Liver (tissue), 3 donors: ENCODE measurements at regions not wholly inside any gene's neighbourhood (a gene's known extent, or its start where the extent isn't known, plus 50 kb on each side); places are given as distances from the start of the nearest gene placed in this dataset.

ENCODE experiments used
- CTCF ChIP-seq: fragments of 150-350 bp; IDR thresholded peaks from 2 replicates; pipeline ENCODE4 v1.5.1; 2017; ENCODE audit warnings: improper control_type of control experiment, low read depth, low read length; ENCODE audit not compliant: missing input control
- EGR1 ChIP-seq, 2 donors: IDR thresholded peaks; 2 replicates each; pipeline ENCODE4 v1.6.1; 2016 to 2018; ENCODE audit warnings: antibody characterized with exemption in 2 of 2, low read depth in 2 of 2
- GABPA ChIP-seq, 2 donors: IDR thresholded peaks in 1 of 2; conservative IDR thresholded peaks in 1 of 2; 2 replicates each; pipeline ENCODE4 v1.6.1; 2016; ENCODE audit warnings: antibody characterized with exemption in 2 of 2, mild to moderate bottlenecking in 1 of 2, moderate library complexity in 1 of 2
- JUND ChIP-seq, 2 donors: IDR thresholded peaks; 2 replicates each; pipeline ENCODE4 v1.6.1; 2016; ENCODE audit warnings: antibody characterized with exemption in 2 of 2
- MAX ChIP-seq: IDR thresholded peaks from 2 replicates; pipeline ENCODE4 v1.6.1; 2016; ENCODE audit warnings: antibody characterized with exemption
- RAD21 ChIP-seq, 2 donors: IDR thresholded peaks; 2 replicates each; pipeline ENCODE4 v1.6.1; 2016; ENCODE audit warnings: antibody characterized with exemption in 2 of 2, mild to moderate bottlenecking in 2 of 2
- REST ChIP-seq: IDR thresholded peaks from 2 replicates; pipeline ENCODE4 v1.6.1; 2016; ENCODE audit warnings: antibody characterized with exemption, mild to moderate bottlenecking
- SP1 ChIP-seq: IDR thresholded peaks from 2 replicates; pipeline ENCODE4 v1.6.1; 2018; ENCODE audit warnings: antibody characterized with exemption, mild to moderate bottlenecking
- TAF1 ChIP-seq: conservative IDR thresholded peaks from 2 replicates; pipeline ENCODE4 v1.6.1; 2016; ENCODE audit warnings: antibody characterized with exemption, mild to moderate bottlenecking
- donor health status: healthy.
- donor health status: healthy.

GRCh38 chr2:13067508-13067907 lies 350.8 kb downstream of the TRIB2 start:
- TF ChIP-seq TAF1 (no peak), CTCF (no peak), SP1 (no peak), MAX (no peak), GABPA (IDR thresholded peaks at IDR 0.05 in 1 of 2, conservative IDR thresholded peaks at IDR 0.05 in 1 of 2) (no peak), RAD21 (IDR thresholded peaks at IDR 0.05) (no peak), REST (no peak), EGR1 (IDR thresholded peaks at IDR 0.05; ENCODE audit: low read depth in 2 of 2) (no peak), JUND (IDR thresholded peaks at IDR 0.05) (no peak)
